SK-N-SH (cell line): ENCODE measurements at regions not wholly inside any gene's neighbourhood (a gene's known extent, or its start where the extent isn't known, plus 50 kb on each side); places are given as distances from the start of the nearest gene placed in this dataset.

ENCODE experiments used
- TF ChIP-seq, protein P1 (sequence below): IDR thresholded peaks from 2 replicates; pipeline ENCODE4 v1.6.1; 2012; ENCODE audit warnings: mild to moderate bottlenecking, low read depth, low read length, moderate library complexity
- TF ChIP-seq, protein P2 (sequence below): fragments of 200-600 bp; sonication (generic); IDR thresholded peaks from 2 replicates; pipeline ENCODE4 v1.6.1; 2017; ENCODE audit warnings: antibody characterized with exemption, mild to moderate bottlenecking, moderate library complexity

DNA sequence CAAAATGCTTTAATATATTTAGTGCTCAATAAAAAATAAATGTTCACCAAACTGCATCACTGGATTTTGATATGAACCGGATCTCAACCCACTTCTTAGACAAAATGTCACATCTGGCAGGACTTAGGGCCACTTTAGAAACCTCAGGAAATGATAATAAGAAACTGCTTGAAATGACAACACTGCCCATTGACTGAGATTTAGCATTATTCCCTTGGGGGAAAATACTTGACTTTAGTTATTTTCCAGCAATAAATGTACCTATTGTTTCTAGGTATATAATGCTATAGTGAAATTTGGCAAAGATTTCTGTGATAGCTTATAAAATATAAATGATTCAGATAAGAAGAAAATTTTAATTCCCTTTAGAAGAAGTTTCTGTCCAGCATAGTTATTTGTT is 195.1 kb downstream of the ICOS start:
- TF ChIP-seq, protein P1, sequence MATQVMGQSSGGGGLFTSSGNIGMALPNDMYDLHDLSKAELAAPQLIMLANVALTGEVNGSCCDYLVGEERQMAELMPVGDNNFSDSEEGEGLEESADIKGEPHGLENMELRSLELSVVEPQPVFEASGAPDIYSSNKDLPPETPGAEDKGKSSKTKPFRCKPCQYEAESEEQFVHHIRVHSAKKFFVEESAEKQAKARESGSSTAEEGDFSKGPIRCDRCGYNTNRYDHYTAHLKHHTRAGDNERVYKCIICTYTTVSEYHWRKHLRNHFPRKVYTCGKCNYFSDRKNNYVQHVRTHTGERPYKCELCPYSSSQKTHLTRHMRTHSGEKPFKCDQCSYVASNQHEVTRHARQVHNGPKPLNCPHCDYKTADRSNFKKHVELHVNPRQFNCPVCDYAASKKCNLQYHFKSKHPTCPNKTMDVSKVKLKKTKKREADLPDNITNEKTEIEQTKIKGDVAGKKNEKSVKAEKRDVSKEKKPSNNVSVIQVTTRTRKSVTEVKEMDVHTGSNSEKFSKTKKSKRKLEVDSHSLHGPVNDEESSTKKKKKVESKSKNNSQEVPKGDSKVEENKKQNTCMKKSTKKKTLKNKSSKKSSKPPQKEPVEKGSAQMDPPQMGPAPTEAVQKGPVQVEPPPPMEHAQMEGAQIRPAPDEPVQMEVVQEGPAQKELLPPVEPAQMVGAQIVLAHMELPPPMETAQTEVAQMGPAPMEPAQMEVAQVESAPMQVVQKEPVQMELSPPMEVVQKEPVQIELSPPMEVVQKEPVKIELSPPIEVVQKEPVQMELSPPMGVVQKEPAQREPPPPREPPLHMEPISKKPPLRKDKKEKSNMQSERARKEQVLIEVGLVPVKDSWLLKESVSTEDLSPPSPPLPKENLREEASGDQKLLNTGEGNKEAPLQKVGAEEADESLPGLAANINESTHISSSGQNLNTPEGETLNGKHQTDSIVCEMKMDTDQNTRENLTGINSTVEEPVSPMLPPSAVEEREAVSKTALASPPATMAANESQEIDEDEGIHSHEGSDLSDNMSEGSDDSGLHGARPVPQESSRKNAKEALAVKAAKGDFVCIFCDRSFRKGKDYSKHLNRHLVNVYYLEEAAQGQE, result no peak
- TF ChIP-seq, protein P2, sequence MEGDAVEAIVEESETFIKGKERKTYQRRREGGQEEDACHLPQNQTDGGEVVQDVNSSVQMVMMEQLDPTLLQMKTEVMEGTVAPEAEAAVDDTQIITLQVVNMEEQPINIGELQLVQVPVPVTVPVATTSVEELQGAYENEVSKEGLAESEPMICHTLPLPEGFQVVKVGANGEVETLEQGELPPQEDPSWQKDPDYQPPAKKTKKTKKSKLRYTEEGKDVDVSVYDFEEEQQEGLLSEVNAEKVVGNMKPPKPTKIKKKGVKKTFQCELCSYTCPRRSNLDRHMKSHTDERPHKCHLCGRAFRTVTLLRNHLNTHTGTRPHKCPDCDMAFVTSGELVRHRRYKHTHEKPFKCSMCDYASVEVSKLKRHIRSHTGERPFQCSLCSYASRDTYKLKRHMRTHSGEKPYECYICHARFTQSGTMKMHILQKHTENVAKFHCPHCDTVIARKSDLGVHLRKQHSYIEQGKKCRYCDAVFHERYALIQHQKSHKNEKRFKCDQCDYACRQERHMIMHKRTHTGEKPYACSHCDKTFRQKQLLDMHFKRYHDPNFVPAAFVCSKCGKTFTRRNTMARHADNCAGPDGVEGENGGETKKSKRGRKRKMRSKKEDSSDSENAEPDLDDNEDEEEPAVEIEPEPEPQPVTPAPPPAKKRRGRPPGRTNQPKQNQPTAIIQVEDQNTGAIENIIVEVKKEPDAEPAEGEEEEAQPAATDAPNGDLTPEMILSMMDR, result no peak
